HepG2 (cell line): ENCODE measurements at regions not wholly inside any gene's neighbourhood (a gene's known extent, or its start where the extent isn't known, plus 50 kb on each side); places are given as distances from the start of the nearest gene placed in this dataset.

Experiments
- ZNF629 ChIP-seq: sonication (generic); formaldehyde crosslinking; conservative IDR thresholded peaks from 2 replicates; pipeline ENCODE4 v1.5.0; 2020; ENCODE audit warnings: missing genetic modification reagents
- TF ChIP-seq, protein P1 (sequence below): sonication (generic); formaldehyde crosslinking; IDR thresholded peaks from 2 replicates; pipeline ENCODE4 v1.5.1; 2020; ENCODE audit warnings: missing genetic modification reagents, mild to moderate bottlenecking, borderline replicate concordance

DNA sequence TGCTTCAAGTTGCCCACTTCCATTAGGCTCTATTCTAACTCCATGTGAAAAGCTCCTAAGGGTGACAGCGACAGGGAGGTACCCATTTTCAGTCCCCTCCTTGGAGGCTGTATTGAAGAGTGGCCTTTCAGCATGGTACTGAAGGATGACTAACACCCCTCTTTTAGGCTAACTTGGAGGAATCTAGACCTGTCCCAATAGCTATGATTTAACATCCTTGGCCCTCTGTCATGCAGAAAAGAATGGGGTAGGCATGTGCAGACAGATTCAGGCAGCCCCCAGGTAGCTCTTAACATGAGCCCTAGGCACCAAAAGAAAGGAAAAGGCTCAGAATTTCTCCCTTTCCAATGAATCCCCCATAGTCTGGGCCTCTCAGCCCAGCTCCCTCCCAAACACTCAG is 89.3 kb upstream of the AMOTL1 start:
- TF ChIP-seq, protein P1, sequence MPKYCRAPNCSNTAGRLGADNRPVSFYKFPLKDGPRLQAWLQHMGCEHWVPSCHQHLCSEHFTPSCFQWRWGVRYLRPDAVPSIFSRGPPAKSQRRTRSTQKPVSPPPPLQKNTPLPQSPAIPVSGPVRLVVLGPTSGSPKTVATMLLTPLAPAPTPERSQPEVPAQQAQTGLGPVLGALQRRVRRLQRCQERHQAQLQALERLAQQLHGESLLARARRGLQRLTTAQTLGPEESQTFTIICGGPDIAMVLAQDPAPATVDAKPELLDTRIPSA (CRISPR knock-in tag) = no peak
- no peak for TF ChIP-seq ZNF629 (CRISPR knock-in tag)
